GM15510 (cell line): ENCODE measurements at regions not wholly inside any gene's neighbourhood (a gene's known extent, or its start where the extent isn't known, plus 50 kb on each side); places are given as distances from the start of the nearest gene placed in this dataset.

Experiments
- POLR2A ChIP-seq: IDR thresholded peaks from 3 replicates; pipeline ENCODE4 v1.6.1; 2011; ENCODE audit warnings: borderline replicate concordance; ENCODE audit not compliant: insufficient read length; ENCODE audit errors: extremely low read depth

GRCh38 chr19:28703400-28703956, 509.5 kb downstream of the UQCRFS1 start:
- no peak for TF ChIP-seq POLR2A

GRCh38 chr19:28701491-28701890, 511.5 kb downstream of the UQCRFS1 start:
- no peak for TF ChIP-seq POLR2A

- no peak for TF ChIP-seq POLR2A
Observed at GRCh38 chr19:28700176-28700575, 512.8 kb downstream of the UQCRFS1 start.

- TF ChIP-seq POLR2A: no peak
Observed at GRCh38 chr19:28697308-28697707, 515.6 kb downstream of the UQCRFS1 start.

GRCh38 chr19:28694812-28695211, 518.1 kb downstream of the UQCRFS1 start:
- no peak for TF ChIP-seq POLR2A

GRCh38 chr19:28691683-28692082, 521.3 kb downstream of the UQCRFS1 start:
- TF ChIP-seq POLR2A: no peak

GRCh38 chr19:28687296-28687695, 525.7 kb downstream of the UQCRFS1 start:
- TF ChIP-seq POLR2A: no peak

- TF ChIP-seq POLR2A: no peak
Observed at GRCh38 chr19:28686756-28687155, 526.2 kb downstream of the UQCRFS1 start.

- TF ChIP-seq POLR2A: no peak
Observed at GRCh38 chr19:28685802-28686201, 527.1 kb downstream of the UQCRFS1 start.

- TF ChIP-seq POLR2A: no peak
Observed at GRCh38 chr19:28680111-28680510, 532.8 kb downstream of the UQCRFS1 start.

- no peak for TF ChIP-seq POLR2A
Observed at GRCh38 chr19:28670836-28671235, 542.1 kb downstream of the UQCRFS1 start.

GRCh38 chr19:28669804-28670203, 543.1 kb downstream of the UQCRFS1 start:
- TF ChIP-seq POLR2A: no peak

GRCh38 chr19:28667348-28667977, 545.5 kb downstream of the UQCRFS1 start:
- no peak for TF ChIP-seq POLR2A

- TF ChIP-seq POLR2A: no peak
Observed at GRCh38 chr19:28665748-28666147, 547.2 kb downstream of the UQCRFS1 start.

GRCh38 chr19:28656644-28657043, 556.3 kb downstream of the UQCRFS1 start:
- no peak for TF ChIP-seq POLR2A

GRCh38 chr19:28655054-28655453, 557.9 kb downstream of the UQCRFS1 start:
- no peak for TF ChIP-seq POLR2A

GRCh38 chr19:28652765-28653164, 560.2 kb downstream of the UQCRFS1 start:
- TF ChIP-seq POLR2A: no peak

GRCh38 chr19:28646629-28647028, 566.3 kb downstream of the UQCRFS1 start:
- TF ChIP-seq POLR2A: no peak
